Osteoblast (primary cell): ENCODE measurements at regions not wholly inside any gene's neighbourhood (a gene's known extent, or its start where the extent isn't known, plus 50 kb on each side); places are given as distances from the start of the nearest gene placed in this dataset.

Source experiments
- DNase-seq: peaks from one replicate; pipeline ENCODE4 v3.0.0; 2011; ENCODE audit warnings: low spot score, mixed read lengths; ENCODE audit not compliant: insufficient read length; ENCODE audit errors: missing footprints
- H2AFZ ChIP-seq: 2 replicates; pipeline ENCODE4 v1.6.0; 2011; ENCODE audit warnings: mild to moderate bottlenecking, low read length
- H3K27ac ChIP-seq: 2 replicates; pipeline ENCODE4 v1.5.1; 2011; ENCODE audit warnings: mild to moderate bottlenecking, low read depth, low read length, moderate library complexity
- H3K27me3 ChIP-seq: 2 replicates; pipeline ENCODE4 v1.6.0; 2012; ENCODE audit warnings: mild to moderate bottlenecking, control low read depth, inconsistent platforms, low read length, moderate library complexity; ENCODE audit not compliant: insufficient read depth
- H3K36me3 ChIP-seq: 2 replicates; pipeline ENCODE4 v1.5.1; 2011; ENCODE audit warnings: mild to moderate bottlenecking, low read length, control low read depth, moderate library complexity; ENCODE audit not compliant: insufficient read depth
- H3K4me1 ChIP-seq: 2 replicates; pipeline ENCODE4 v1.5.1; 2011; ENCODE audit warnings: mild to moderate bottlenecking, low read length, control low read depth, moderate library complexity; ENCODE audit not compliant: insufficient read depth
- H3K4me2 ChIP-seq: 2 replicates; pipeline ENCODE4 v1.6.0; 2011; ENCODE audit warnings: mild to moderate bottlenecking, low read length; ENCODE audit not compliant: insufficient read depth
- H3K4me3 ChIP-seq: fragments of 200-600 bp; sonication (generic); 3 replicates; pipeline ENCODE4 v1.5.1; 2012; ENCODE audit warnings: mild to moderate bottlenecking, low read length, inconsistent platforms; ENCODE audit not compliant: insufficient read depth
- H3K79me2 ChIP-seq: 2 replicates; pipeline ENCODE4 v1.6.0; 2012; ENCODE audit warnings: mild to moderate bottlenecking, low read length, control low read depth, inconsistent platforms; ENCODE audit not compliant: insufficient read depth
- H3K9me3 ChIP-seq: 2 replicates; pipeline ENCODE4 v1.5.1; 2011; ENCODE audit warnings: low read depth, low read length, control low read depth
- H4K20me1 ChIP-seq: 2 replicates; pipeline ENCODE4 v1.6.0; 2012; ENCODE audit warnings: mild to moderate bottlenecking, low read length, control low read depth; ENCODE audit not compliant: insufficient read depth
- TF ChIP-seq, protein P1 (sequence below): IDR thresholded peaks from 2 replicates; pipeline ENCODE4 v1.5.1; 2011; ENCODE audit warnings: mild to moderate bottlenecking, low read depth, low read length, moderate library complexity; ENCODE audit errors: extremely low read depth

DNA sequence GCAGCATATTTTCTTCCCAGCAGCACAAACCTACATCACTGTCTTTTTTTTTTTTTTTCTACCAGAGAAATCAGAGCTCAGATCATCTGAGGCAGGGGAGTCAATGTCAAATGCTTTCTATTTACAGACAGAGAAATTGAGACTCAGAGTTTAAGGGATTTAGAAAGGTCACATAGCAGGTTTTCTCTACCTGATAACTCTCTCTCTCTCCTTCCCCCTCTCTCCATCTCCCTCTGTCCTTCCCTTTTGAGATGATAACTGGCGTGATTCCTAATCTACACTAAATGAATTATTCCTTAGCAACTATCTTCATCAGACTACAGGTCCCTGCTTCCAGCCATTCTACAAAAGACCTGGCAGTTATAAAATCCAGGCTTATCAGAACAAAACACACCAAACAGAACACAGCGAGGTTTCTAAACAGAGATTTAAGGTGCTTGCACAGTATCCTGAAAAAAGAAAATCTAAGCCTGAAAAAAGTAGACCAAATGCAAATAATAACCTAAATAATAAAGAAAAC, 161.6 kb upstream of the PKDCC start:
- H3K9me3 ChIP-seq, result no peaks in the 10 kb centered on the region
- no peak overlapping the region for H3K4me2 ChIP-seq
- no peak for DNase-seq

DNA sequence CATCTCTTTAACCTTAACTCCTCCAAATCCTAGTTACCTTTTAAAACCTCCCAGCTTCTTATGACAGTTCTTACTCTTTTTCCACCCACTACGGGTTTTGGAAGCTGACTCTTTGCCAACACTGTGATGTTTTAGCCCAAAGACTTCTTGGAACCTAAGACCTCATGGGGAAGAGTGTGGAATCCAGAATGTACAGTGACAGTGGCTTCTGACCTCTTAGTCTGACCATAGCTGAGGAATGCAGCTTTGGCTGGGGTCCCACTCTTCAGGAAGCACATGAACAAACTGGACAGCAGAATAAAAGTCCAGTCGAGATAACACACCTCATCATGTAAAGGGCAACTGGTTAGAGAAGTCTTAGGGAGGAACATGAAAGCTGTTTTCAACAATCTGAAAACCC, 161.1 kb upstream of the PKDCC start:
- DNase-seq, result no peak
- H3K27me3 ChIP-seq, result peaks cover 14% of the 10 kb centered on the region
- no peak overlapping the region for H2AFZ ChIP-seq
- H3K4me3 ChIP-seq, result no peak overlapping the region
- no peaks in the 10 kb centered on the region for H3K9me3 ChIP-seq
- no peaks in the 10 kb centered on the region for H4K20me1 ChIP-seq
- no peaks in the 10 kb centered on the region for H3K79me2 ChIP-seq
- H3K27ac ChIP-seq, result no peak overlapping the region
- TF ChIP-seq, protein P1, sequence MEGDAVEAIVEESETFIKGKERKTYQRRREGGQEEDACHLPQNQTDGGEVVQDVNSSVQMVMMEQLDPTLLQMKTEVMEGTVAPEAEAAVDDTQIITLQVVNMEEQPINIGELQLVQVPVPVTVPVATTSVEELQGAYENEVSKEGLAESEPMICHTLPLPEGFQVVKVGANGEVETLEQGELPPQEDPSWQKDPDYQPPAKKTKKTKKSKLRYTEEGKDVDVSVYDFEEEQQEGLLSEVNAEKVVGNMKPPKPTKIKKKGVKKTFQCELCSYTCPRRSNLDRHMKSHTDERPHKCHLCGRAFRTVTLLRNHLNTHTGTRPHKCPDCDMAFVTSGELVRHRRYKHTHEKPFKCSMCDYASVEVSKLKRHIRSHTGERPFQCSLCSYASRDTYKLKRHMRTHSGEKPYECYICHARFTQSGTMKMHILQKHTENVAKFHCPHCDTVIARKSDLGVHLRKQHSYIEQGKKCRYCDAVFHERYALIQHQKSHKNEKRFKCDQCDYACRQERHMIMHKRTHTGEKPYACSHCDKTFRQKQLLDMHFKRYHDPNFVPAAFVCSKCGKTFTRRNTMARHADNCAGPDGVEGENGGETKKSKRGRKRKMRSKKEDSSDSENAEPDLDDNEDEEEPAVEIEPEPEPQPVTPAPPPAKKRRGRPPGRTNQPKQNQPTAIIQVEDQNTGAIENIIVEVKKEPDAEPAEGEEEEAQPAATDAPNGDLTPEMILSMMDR, result no peak
- no peaks in the 10 kb centered on the region for H3K36me3 ChIP-seq
- no peak overlapping the region for H3K4me2 ChIP-seq
- no peaks in the 10 kb centered on the region for H3K4me1 ChIP-seq

More for the DNA sequence above, 161.6 kb upstream of the PKDCC start:
- H4K20me1 ChIP-seq, result no peaks in the 10 kb centered on the region
- H3K27ac ChIP-seq, result no peak overlapping the region
- no peaks in the 10 kb centered on the region for H3K79me2 ChIP-seq
- H3K27me3 ChIP-seq, result peaks cover 13% of the 10 kb centered on the region
- H3K4me1 ChIP-seq, result no peaks in the 10 kb centered on the region
- H3K36me3 ChIP-seq, result no peaks in the 10 kb centered on the region
- TF ChIP-seq, protein P1, result no peak
- no peak overlapping the region for H3K4me3 ChIP-seq
- no peak overlapping the region for H2AFZ ChIP-seq

DNA sequence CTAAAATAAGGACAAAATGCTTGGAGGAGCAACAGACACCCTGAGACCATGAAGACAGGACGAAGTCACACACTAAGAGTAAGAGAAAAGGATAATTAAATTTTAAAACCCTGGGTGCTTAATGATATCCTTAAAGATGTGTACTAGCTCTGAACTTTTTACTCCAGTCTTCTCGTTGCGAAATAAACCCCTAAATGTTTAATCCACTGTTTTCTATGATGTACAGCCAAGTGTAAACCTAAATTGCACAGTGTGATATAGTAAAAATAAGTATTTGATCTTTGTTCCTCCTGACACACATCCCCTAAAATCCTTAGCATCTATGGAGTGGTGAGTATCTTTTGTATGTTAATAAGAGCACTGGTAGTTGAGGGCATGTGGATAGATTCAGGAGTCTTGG, 157.5 kb upstream of the PKDCC start:
- no peaks in the 10 kb centered on the region for H3K79me2 ChIP-seq

GRCh38 chr2:41892476-41892875, 155.3 kb upstream of the PKDCC start:
- DNase-seq, result no peak
- H4K20me1 ChIP-seq, result no peaks in the 10 kb centered on the region
- no peaks in the 10 kb centered on the region for H3K79me2 ChIP-seq
- H3K4me2 ChIP-seq, result no peak overlapping the region
- no peak overlapping the region for H3K4me3 ChIP-seq
- TF ChIP-seq, protein P1, result no peak
- no peaks in the 10 kb centered on the region for H3K9me3 ChIP-seq
- no peak overlapping the region for H2AFZ ChIP-seq
- peaks cover 25% of the 10 kb centered on the region for H3K27me3 ChIP-seq
- no peaks in the 10 kb centered on the region for H3K36me3 ChIP-seq
- no peaks in the 10 kb centered on the region for H3K4me1 ChIP-seq
- no peak overlapping the region for H3K27ac ChIP-seq

More for the DNA sequence above, 157.5 kb upstream of the PKDCC start:
- Histone ChIP-seq H3K27ac (no peak overlapping the region), H3K27me3 (peaks cover 18% of the 10 kb centered on the region), H3K4me3 (no peak overlapping the region), H3K4me1 (no peaks in the 10 kb centered on the region), H2AFZ (no peak overlapping the region), H3K4me2 (no peak overlapping the region), H3K9me3 (no peaks in the 10 kb centered on the region), H4K20me1 (no peaks in the 10 kb centered on the region), H3K36me3 (no peaks in the 10 kb centered on the region)
- TF ChIP-seq, protein P1, result no peak
- DNase-seq, result no peak
